ENCODE measurements at regions not wholly inside any gene's neighbourhood (a gene's known extent, or its start where the extent isn't known, plus 50 kb on each side); places are given as distances from the start of the nearest gene placed in this dataset.

GRCh38 chr15:47551546-47551945 lies 165.8 kb upstream of the SEMA6D start:
- Histone ChIP-seq H3K18ac (ENCODE audit: low read depth, low read length) (no peak overlapping the region), H2AK5ac (ENCODE audit: low read depth, low read length) (no peak overlapping the region), H2BK15ac (ENCODE audit: low read depth, low read length) (no peak overlapping the region), H3K4me3 (ENCODE audit: insufficient read depth, low read depth, low read length) (no peak overlapping the region), H4K5ac (ENCODE audit: low read depth, low read length) (no peak overlapping the region), H3K14ac (replicated peaks; ENCODE audit: low read depth, low read length) (no peak overlapping the region), H2BK20ac (ENCODE audit: low read depth, low read length) (no peak overlapping the region), H4K91ac (ENCODE audit: insufficient read depth, low read depth, low read length) (no peak overlapping the region), H3K4me1 (ENCODE audit: control insufficient read depth, insufficient read depth, low read length) (no peaks in the 10 kb centered on the region), H3K56ac (ENCODE audit: extremely low read depth, insufficient read depth, low read length) (no peak overlapping the region), H3K9ac (ENCODE audit: low read depth, low read length) (no peak overlapping the region), H3K4ac (ENCODE audit: low read depth, low read length) (no peak overlapping the region), H3K4me2 (ENCODE audit: low read depth, low read length) (no peak overlapping the region), H3K9me1 (ENCODE audit: insufficient read depth, low read length) (no peaks in the 10 kb centered on the region), H3K27me3 (ENCODE audit: control insufficient read depth, insufficient read depth, low read length) (no peaks in the 10 kb centered on the region; the same call in 1 of the 2 replicates), H3K9me3 (ENCODE audit: control insufficient read depth, insufficient read depth, low read length) (no peaks in the 10 kb centered on the region), H3K79me1 (ENCODE audit: low read depth in 1 of 2, low read length in 2 of 2) (no peaks in the 10 kb centered on the region), H3K36me3 (ENCODE audit: control insufficient read depth, insufficient read depth, low read length) (no peaks in the 10 kb centered on the region), H2AFZ (replicated peaks; ENCODE audit: low read length, poor library complexity) (no peak overlapping the region), H2BK120ac (ENCODE audit: low read depth, low read length) (no peak overlapping the region), H2BK5ac (ENCODE audit: low read depth, low read length, poor library complexity, severe bottlenecking) (no peak overlapping the region), H4K20me1 (ENCODE audit: insufficient read depth, low read length) (no peaks in the 10 kb centered on the region), H2AK9ac (replicated peaks; ENCODE audit: low read depth, low read length, poor library complexity) (no peak overlapping the region), H3K23ac (ENCODE audit: low read depth, low read length) (no peak overlapping the region), H3K27ac (ENCODE audit: insufficient read depth, low read length) (no peak overlapping the region), H4K8ac (ENCODE audit: low read depth in 2 of 2, low read length in 2 of 2) (no peak overlapping the region)
- in situ Hi-C loops (cut with MboI; ENCODE audit: low sequenced_read_pairs) (no loop called here), intact Hi-C loops (cut with micrococcal nuclease) (no loop called here), dilution Hi-C loops (cut with HindIII; ENCODE audit: low sequenced_read_pairs, unreplicated experiment) (no loop called here)
- POLR2A ChIA-PET (ENCODE audit: unreplicated experiment) = no interaction called here
- TF ChIP-seq CHD1 (IDR thresholded peaks at IDR 0.05; ENCODE audit: low read depth, low read length) (no peak), RCOR1 (IDR thresholded peaks at IDR 0.05; ENCODE audit: insufficient replicate concordance, low read length) (no peak), MAZ (IDR thresholded peaks at IDR 0.05; ENCODE audit: borderline replicate concordance, low read depth, low read length) (no peak), SMC3 (IDR thresholded peaks at IDR 0.05; ENCODE audit: low read depth, low read length) (no peak), USF2 (IDR thresholded peaks at IDR 0.05; ENCODE audit: low read depth, low read length) (no peak; the same call in 1 of the 2 replicates), POLR2A (IDR thresholded peaks at IDR 0.05; ENCODE audit: low read depth, low read length) (no peak), RFX5 (IDR thresholded peaks at IDR 0.05; ENCODE audit: low read depth, low read length) (no peak), ELK1 (IDR thresholded peaks at IDR 0.05; ENCODE audit: borderline replicate concordance, low read depth, low read length) (no peak), RAD21 (IDR thresholded peaks at IDR 0.05; ENCODE audit: low read length) (no peak), FOS (IDR thresholded peaks at IDR 0.05; ENCODE audit: low read depth, low read length) (no peak), MAFK (IDR thresholded peaks at IDR 0.05; ENCODE audit: low read depth, low read length) (no peak), CEBPB (IDR thresholded peaks at IDR 0.05; ENCODE audit: low read depth, low read length) (no peak)
- ATAC-seq (ENCODE audit: low read depth) (no peak), DNase-seq (no peak)
- WGBS, 2 experiments (ENCODE audit: extremely low coverage in 2 of 2, insufficient read length in 1 of 2) = no CpG with 5 or more reads among the region's 2 CpGs
- no TSS peak for BruUV-seq (replicated peaks)
- CTCF ChIA-PET = interaction anchor here (0.7 to 1.5 kb wide), 2 partner anchors 9 to 37 kb away, joined by 3 read pairs; no protein-coding TSS in a partner anchor

All from IMR-90 (cell line).